GM21619 (cell line): ENCODE measurements at regions not wholly inside any gene's neighbourhood (a gene's known extent, or its start where the extent isn't known, plus 50 kb on each side); places are given as distances from the start of the nearest gene placed in this dataset.
"Not testable (repeated sequence)": the region's sequence is repeated elsewhere in the genome, so short reads cannot be mapped to it uniquely, and the experiment has no call there.

ENCODE experiments used
- ATAC-seq: cut with Tn5 transposase; IDR thresholded peaks from one replicate; pipeline ENCODE4 v1.9.1; 2021; ENCODE audit not compliant: unreplicated experiment

DNA sequence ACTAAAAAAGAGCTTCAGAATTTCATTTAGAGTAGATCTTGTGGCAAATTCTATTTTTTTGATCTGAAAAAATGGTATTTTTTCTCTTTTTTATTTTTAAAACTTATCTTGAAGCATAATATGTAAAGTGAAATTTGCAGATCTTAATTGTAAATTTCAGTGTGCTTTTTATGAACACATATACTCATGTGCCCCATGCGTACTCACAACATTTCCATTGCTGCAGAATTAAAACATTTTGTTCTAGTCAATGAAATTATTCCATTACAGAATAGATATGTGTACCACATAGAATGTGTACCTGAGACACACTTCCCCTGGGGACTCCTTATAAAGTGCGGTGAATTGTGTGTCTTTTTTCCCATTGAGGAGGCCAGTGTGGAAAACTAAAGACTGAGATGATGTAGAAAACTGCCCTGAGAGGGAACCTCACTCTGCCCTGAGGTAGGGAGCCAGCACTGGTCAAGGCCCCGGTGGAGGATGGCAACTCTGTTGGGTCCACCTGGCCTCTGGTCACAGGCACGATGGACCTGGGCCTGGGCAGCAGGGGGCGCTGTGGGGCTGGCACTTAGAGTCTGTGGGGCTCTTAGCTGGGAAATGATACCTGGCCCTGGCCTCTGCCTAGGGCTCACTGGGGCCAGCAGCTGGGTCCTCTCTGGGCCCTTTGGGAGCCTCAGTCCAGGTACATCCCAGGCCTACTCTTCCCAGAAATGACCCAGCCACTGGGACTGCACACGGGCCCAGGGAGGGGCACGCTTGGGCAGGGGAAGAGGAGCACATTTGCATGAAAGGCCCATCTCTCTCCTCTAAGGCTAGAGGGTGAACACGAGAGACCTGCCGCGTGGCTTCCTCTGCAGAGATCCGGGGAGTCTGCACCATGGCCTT is 77.9 kb upstream of the TOP3B start:
- ATAC-seq = no peak

DNA sequence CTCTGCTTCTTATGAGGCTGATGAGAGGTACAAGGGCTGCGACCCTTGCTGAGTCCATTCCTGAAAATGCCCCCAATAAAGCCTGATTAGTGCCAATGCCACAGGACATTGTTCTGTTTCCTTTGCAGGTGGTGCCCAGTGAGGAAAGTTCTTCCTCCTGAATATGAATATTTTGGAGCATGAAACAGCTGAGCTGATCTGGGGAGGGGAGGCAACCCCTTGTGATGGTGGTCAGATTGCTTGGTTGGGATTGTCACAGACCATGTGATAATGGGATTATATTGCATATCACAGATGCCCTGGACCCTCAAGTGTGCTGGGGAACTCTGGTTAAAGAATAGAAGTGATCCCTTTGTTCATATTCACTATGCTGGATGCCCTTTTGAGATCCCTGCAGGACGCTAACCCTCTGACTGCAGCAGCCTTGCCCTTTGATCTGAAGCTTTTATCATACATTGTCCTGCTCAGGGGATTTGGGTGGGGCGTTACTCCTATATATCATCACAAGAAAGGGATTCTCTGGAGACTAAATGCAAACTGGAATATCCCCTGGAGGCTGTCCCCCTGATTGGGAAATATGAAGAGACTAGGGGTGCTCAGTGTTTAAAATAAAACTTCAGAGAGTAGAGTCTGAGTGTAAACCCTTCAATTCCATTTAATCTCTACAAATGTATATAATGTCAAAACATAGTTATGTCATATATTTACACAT is 76.9 kb upstream of the TOP3B start:
- ATAC-seq = no peak

DNA sequence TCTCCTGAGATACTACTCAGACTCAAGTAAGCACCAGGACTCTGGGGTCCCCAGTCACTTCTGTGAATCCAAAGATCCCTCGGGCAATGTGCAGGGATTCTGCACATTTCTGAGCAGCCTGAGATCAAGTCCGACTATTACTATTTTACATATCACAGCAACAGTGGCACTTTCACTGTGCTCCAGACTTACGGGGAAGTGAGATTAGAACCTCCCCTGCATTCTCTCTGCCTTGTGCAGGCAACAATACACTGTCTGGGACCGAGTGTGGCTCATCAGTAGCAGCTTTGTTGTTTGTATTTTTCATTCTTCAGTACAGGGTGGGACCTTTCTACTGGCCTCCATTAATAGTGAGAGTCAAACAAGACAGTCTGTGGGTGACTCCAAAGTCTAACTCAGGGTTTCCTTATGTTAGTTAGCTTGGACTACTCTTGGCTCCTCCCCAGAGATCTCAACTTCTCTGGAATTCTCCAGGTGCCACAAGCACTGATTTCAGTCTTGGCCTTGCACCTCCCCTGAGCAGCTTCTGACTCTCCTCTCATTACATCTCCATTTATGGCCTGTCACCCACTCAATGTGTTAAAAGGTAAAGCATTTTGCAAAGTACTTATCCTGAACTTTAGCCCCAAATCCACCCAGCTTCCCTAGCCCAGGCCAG is 76.2 kb upstream of the TOP3B start:
- no peak for ATAC-seq

DNA sequence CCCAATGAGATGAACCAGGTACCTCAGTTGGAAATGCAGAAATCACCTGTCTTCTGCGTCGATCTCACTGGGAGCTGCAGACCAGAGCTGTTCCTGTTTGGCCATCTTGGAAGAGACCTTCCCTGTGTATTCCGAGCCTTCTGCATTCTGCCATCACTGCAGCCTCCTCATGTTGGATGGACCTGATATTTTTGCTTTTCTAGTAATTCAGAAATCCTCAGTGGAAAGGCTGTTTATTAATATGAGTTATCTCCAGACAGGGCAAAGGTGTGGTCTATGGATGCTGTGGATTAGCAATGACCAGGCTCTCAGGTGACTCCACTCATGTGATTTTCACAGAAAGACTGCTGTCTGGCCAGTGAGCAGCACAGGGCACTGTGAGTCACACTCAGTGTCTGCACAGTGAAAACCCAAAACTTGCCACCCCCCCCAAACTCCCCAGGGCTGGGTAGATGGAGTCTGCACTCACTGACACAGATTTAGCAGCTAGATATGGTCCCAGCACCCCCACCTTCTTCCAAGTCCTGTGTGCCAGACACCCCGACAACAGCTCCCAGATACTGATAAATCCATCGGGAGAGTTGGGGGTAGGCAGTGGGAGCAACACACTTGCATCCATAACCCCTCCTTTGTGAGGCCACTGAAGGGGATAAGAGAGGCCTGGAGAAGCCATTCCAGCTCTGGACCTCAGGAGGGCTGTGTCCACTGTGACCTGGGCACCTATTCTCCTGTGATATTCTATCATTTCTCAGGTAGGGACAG is 75.2 kb upstream of the TOP3B start:
- ATAC-seq = no peak

DNA sequence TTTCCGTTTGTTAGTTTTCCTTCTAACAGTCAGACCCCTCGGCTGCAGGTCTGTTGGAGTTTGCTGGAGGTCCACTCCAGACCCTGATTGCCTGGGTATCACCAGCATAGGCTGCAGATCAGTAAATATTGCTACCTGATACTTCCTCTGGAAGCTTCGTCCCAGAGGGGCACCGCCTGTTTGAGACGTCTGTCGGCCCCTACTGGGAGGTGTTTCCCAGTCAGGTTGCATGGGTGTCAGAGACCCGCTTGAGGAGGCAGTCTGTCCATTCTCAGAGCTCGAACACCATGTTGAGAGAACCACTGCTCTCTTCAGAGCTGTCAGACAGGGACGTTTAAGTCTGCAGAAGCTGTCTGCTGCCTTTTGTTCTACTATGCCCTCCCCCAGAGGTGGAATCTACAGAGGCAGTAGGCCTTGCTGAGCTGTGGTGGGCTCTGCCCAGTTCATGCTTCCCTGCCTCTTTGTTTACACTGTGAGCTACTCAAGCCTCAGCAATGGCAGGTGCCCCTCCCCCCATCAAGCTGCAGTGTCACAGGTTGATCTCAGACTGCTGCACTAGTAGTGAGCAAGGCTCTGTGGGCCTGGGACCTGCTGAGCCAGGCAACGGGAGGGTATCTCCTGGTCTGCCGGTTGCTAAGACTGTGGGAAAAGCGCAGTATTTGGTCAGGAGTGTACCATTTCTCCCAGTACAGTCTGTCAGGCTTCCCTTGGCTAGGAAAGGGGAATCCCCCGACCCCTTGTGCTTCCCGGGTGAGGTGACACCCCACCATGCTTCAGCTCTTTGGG is 74.4 kb upstream of the TOP3B start:
- not testable (repeated sequence) for ATAC-seq

DNA sequence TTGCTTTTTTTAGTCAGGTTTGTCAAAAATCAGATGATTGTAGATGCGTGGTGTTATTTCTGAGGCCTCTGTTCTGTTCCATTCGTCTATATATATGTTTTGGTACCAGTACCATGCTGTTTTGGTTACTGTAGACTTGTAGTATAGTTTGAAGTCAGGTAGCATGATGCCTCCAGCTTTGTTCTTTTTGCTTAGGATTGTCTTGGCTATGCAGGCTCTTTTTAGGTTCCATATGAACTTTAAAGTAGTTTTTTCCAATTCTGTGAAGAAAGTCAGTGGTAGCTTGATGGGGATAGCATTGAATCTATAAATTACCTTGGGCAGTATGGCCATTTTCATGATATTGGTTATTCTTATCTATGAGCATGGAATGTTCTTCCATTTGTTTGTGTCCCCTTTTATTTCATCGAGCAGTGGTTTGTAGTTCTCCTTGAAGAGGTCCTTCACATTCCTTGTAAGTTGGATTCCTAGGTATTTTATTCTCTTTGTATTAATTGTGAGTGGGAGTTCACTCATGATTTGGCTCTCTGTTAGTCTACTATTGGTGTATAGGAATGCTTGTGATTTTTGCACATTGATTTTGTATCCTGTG is 70.1 kb upstream of the TOP3B start:
- ATAC-seq = not testable (repeated sequence)

DNA sequence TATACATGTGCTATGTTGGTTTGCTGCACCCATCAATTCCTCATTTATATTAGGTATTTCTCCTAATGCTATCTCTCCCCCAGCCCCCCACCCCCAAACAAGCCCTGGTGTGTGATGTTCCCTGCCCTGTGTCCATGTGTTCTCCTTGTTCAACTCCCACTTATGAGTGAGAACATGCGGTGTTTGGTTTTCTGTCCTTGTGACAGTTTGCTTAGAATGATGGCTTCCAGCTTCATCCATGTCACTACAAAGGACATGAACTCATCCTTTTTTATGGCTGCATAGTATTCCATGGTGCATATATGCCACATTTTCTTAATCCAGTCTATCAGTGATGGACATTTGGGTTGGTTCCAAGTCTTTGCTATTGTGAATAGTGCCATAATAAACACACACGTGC is 68.4 kb upstream of the TOP3B start:
- not testable (repeated sequence) for ATAC-seq

- ATAC-seq = no peak
Observed at GRCh38 chr22:22050141-22050775, 67.7 kb upstream of the TOP3B start.

DNA sequence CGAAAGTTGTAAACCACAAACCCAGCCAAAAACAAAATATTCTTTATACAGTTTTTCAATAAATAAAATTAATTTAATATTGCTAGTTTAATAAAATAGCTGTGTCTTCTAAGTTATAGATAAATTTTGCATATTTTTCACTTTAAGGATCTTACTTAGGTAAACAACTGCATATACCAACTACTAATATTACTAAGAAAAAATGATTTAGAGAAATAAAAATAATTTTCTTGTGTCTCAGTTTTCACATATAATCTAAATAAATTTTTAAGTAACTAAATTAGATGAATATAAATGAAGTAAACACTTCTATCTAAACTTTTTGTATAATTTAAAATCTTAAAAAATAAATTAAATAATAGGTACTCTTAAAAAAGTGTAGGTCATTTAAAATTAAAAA is 67.1 kb upstream of the TOP3B start:
- no peak for ATAC-seq

DNA sequence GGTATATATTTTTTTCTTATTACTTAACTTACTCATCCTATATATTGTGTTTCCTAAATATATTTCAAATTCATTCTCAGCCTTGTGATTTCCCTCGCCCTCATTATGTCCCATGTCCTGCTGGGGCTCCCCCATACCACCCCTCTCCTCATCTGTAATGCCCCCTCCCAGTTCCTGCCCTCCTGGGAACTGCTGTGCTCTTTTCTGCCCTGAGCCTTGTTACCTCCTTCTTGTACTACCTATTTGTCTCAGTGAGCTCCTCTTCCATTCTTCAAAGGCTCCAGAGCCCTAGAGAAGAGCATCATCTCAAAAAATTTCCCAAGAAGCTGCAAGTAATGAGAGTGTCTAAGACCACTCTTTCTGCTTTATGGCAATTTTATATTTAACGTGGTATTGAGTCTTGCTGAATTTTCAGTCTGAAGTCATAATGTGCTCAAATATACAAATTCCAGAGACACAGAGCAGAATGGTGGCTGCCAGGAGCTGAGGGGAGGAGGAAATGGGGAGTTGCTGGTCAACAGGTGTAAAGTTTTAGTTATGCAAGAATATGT is 66.5 kb upstream of the TOP3B start:
- ATAC-seq = no peak

DNA sequence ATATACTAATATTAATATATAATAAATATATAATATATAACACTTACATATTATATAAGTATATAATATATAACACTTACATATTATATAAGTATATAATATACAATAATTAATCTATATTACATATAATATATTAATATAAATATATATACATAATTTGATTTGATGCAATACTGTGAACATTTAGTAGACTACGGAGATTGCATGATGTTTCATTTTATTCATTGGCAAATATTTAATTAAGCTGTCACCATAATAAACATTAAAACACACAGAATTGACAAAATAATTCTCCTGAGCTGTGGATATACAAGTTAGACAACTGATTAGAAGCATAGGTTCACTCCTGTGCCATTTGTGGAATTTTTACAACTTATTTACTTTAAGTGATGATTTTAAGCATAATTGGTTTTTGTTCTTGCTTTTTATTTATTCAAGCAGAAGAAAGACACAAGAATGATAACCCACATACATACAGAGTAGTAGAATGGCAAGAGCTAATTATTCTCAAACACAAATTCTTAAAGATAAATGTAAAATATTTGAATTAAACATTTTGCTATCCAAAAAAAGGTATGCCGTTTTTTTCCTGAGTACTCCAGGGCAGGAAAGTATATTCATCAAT is 65.8 kb upstream of the TOP3B start:
- ATAC-seq = no peak

GRCh38 chr22:22047776-22048175 is 65.2 kb upstream of the TOP3B start:
- no peak for ATAC-seq

GRCh38 chr22:22047266-22047665 is 64.7 kb upstream of the TOP3B start:
- no peak for ATAC-seq

GRCh38 chr22:22046370-22046769 is 63.8 kb upstream of the TOP3B start:
- ATAC-seq = no peak

DNA sequence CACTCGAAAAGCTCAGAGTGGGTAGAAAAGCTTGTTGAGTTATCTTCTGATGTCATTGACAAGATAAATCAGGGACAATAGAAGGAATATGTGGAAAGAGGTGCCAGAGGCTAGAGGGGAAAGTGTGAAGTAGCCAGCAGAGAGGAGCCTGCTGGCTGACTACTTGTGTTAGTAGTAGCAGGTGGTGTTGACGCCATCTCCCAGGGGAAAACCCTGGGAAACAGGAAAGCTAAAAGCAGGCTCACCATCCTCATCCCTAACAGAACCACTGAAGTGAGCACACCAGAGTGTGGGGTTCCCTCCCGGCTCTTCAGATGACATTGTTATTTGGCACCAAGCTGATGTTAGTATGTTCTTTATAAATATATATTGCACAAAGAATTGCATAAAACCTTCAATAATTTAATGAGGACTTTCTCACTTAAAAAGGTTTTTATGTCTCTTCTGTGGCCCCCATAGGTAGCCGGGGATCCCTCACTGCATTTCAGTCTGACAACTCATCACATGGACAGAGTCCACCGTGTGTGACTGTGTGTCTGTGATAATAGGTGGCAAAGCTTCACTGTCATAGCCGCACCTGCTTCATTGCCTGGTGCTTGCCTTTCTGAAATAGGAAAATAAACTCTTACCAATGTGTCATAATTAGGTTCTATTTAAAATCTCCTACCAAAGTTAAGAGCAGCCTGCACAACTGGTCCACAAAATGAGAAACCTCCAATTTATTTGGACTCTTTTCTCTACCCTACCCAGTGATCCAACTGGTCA is 63.2 kb upstream of the TOP3B start:
- no peak for ATAC-seq

- no peak for ATAC-seq
Observed at GRCh38 chr22:22044153-22044552, 61.6 kb upstream of the TOP3B start.

GRCh38 chr22:22043296-22044078 is 60.9 kb upstream of the TOP3B start:
- ATAC-seq = no peak
